GM18867 (cell line): ENCODE measurements at regions not wholly inside any gene's neighbourhood (a gene's known extent, or its start where the extent isn't known, plus 50 kb on each side); places are given as distances from the start of the nearest gene placed in this dataset.

ENCODE experiments used
- ATAC-seq: cut with Tn5 transposase; IDR thresholded peaks from one replicate; pipeline ENCODE4 v1.9.1; 2021; ENCODE audit warnings: mild to moderate bottlenecking, moderate library complexity; ENCODE audit not compliant: unreplicated experiment

DNA sequence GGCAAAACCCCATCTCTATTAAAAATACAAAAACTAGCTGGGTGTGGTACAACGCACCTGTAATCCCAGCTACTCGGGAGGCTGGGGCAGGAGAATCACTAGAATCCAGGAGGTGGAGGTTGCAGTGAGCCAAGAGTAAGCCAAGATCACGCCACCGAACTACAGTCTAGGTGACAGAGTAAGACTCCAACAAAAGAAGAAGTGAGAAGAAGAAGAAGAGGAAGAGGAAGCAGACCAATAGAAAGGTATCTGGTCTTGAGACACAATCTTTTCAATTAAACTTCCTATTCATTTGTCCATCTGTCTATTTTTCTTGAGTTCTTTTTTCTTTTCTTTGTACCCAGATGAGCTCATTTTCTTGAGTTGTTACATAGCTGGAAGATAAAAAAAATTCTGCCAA, 55.7 kb upstream of the ACADM start:
- peak; percentile 54 for ATAC-seq

DNA sequence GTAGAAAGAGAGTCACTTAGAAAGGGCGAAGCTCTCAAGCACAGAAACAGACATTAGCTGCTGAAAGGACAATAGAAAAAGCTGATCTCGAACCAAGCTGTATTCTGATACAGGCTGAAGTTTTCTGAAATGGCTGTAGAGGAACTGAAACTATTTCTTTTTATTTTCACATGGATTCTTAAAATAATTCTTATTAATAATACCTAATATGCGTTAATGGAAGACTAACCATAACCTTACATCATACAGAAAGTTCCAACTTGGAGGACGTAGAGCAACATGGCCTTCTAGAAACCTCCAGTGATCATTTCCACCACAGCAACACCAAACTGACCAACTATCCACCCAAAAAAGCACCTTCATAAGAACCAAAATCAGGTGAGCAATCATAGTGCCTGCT, 52.8 kb upstream of the ACADM start:
- ATAC-seq = no peak

DNA sequence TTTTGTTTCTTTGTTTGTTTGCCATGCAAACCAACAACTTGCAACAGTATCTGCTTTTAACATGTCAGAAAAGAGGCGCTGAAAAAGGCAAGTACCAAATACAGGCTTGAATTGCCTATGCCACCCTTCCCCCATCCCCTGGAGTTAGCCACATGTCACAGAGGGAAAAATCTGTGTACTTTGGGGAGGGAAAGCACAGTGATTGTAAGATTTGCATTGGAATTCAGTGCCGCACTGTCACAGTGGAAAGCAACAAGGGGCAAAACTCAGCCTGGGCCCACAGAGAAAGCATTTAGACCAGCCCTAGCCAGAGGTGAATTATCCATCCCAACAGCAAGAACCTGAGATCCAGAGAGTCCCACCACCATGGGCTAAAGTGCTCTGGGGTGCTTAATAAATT, 52.4 kb upstream of the ACADM start:
- no peak for ATAC-seq

DNA sequence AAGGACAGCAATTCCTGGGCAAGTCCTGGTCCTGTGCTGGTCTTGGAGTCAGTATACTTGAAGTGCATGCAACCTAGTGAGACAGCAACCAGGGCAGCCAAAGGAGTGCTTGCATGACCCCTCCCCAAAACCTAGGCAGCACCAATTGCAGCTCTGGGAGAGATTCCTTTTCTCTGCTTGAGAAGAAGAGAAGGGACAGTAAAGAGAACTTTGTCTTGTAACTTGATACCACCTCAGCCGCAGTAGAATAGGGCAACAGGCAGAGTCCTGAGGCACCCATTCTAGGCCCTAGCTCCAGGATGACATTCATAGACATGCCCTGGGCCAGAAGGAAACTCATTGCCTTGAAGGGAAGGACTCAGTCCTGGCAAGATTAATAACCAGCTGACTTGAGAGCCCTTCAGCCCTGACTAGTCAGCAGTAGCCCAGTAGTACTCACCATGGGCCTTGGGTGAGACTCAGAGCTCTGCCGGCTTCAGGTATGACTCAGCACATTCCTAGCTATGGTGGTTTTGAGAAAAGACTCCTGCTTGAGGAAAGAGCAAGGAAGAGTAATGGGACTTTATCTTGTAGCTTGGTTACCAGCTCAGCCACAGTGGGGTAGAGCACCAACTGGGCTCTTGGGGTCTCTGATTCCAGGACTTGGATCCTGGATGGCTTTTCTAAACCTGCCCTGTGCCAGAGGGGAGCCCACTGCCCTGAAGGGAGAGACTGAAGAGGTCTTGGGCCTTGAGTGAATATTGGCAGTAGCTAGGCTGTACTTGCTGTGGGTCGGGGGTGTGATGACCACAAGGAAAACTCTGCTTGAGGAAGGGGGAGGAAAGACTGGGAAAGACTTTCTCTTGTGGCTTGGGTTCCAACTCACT, 51.7 kb upstream of the ACADM start:
- ATAC-seq = no peak

DNA sequence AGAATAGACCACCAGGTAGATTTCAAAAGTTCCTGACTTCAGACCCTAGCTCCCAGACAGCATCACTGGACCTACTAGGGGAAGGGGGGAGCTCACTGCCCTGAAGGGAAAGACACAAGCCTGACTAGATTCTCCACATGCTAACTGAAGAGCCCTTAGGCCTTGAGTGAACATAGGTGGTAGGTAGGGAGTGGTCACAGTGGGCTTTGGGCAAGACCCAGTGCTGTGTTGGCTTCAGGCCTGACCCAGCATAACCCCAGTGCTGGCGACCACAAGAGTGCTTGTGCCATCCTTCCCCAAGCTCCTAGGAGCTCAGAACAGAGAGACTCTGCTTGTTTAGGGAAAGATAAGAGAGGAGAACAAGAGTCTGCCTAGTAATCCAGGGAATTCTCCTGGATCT, 51.1 kb upstream of the ACADM start:
- no peak for ATAC-seq

DNA sequence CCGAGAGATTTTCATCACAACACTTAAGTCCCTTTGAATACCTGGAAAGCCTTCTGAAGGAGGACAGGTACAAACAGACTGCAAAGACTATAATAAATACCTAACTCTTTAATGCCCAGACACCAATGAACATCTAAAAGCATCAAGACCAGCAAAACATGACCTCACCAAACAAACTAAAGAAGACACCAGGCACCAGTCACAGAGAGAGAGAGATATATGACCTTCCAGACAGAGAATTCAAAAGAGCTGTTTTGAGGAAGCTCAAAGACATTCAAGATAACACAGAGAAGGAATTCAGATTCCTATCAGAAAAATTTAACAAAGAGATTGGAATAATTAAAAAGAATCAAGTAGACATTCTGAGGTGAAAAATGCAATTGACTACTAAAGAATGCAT, 50.6 kb upstream of the ACADM start:
- no peak for ATAC-seq
